ENCODE measurements at regions not wholly inside any gene's neighbourhood (a gene's known extent, or its start where the extent isn't known, plus 50 kb on each side); places are given as distances from the start of the nearest gene placed in this dataset.
A peak's percentile ranks its signal among the peaks of the same experiment; 100 is the strongest.
"Not testable (repeated sequence)": the region's sequence is repeated elsewhere in the genome, so short reads cannot be mapped to it uniquely, and the experiment has no call there.

GRCh38 chr6:137399881-137400443 lies 94.2 kb downstream of the OLIG3 start:
- no peak for DNase-seq (ENCODE audit: low spot score)

GRCh38 chr6:137395316-137395715 lies 98.9 kb downstream of the OLIG3 start:
- no peak for DNase-seq (ENCODE audit: low spot score)

- DNase-seq (ENCODE audit: low spot score), result no peak
Observed at GRCh38 chr6:137391061-137391814, 103.0 kb downstream of the OLIG3 start.

- no peak for DNase-seq (ENCODE audit: low spot score)
Observed at GRCh38 chr6:137390334-137390733, 103.9 kb downstream of the OLIG3 start.

GRCh38 chr6:137389150-137389704 lies 105.0 kb downstream of the OLIG3 start:
- peak; percentile 34 for DNase-seq (ENCODE audit: low spot score)

GRCh38 chr6:137387096-137387764 lies 107.0 kb downstream of the OLIG3 start:
- DNase-seq (ENCODE audit: low spot score), result no peak

GRCh38 chr6:137383287-137383686 lies 110.9 kb downstream of the OLIG3 start:
- not testable (repeated sequence) for DNase-seq (ENCODE audit: low spot score)

GRCh38 chr6:137378090-137378369 lies 116.2 kb downstream of the OLIG3 start:
- DNase-seq (ENCODE audit: low spot score), result no peak

GRCh38 chr6:137373296-137373695 lies 120.9 kb downstream of the OLIG3 start:
- DNase-seq (ENCODE audit: low spot score), result no peak

GRCh38 chr6:137372532-137372931 lies 121.7 kb downstream of the OLIG3 start:
- no peak for DNase-seq (ENCODE audit: low spot score)

GRCh38 chr6:137371634-137372016 lies 122.6 kb downstream of the OLIG3 start:
- no peak for DNase-seq (ENCODE audit: low spot score)

- DNase-seq (ENCODE audit: low spot score), result peak; percentile 38
Observed at GRCh38 chr6:137370871-137371633, 123.1 kb downstream of the OLIG3 start.

GRCh38 chr6:137369136-137369535 lies 125.1 kb downstream of the OLIG3 start:
- no peak for DNase-seq (ENCODE audit: low spot score)

GRCh38 chr6:137365707-137366437 lies 128.3 kb downstream of the OLIG3 start:
- no peak for DNase-seq (ENCODE audit: low spot score)

GRCh38 chr6:137363805-137364138 lies 130.4 kb downstream of the OLIG3 start:
- no peak for DNase-seq (ENCODE audit: low spot score)

GRCh38 chr6:137362878-137363804 lies 131.1 kb downstream of the OLIG3 start:
- no peak for DNase-seq (ENCODE audit: low spot score)

- no peak for DNase-seq (ENCODE audit: low spot score)
Observed at GRCh38 chr6:137361701-137362100, 132.5 kb downstream of the OLIG3 start.

- DNase-seq (ENCODE audit: low spot score), result no peak
Observed at GRCh38 chr6:137358273-137358672, 135.9 kb downstream of the OLIG3 start.

- no peak for DNase-seq (ENCODE audit: low spot score)
Observed at GRCh38 chr6:137357948-137358266, 136.3 kb downstream of the OLIG3 start.

GRCh38 chr6:137357263-137357947 lies 136.8 kb downstream of the OLIG3 start:
- DNase-seq (ENCODE audit: low spot score), result no peak

Data from NAMALWA (cell line).